H1 (cell line): ENCODE measurements at regions not wholly inside any gene's neighbourhood (a gene's known extent, or its start where the extent isn't known, plus 50 kb on each side); places are given as distances from the start of the nearest gene placed in this dataset.
"Not testable (repeated sequence)": the region's sequence is repeated elsewhere in the genome, so short reads cannot be mapped to it uniquely, and the experiment has no call there.

ENCODE experiments used
- CTCF ChIA-PET: fragments of 300-600 bp; sonication (Branson Sonifier 250); formaldehyde crosslinking; loops from one replicate; lab custom pipeline; 2021; ENCODE audit not compliant: partially characterized antibody; lab: Charles Lee
- POLR2A ChIA-PET: fragments of 300-600 bp; sonication (Branson Sonifier 250); formaldehyde crosslinking; loops from one replicate; lab custom pipeline; 2021; ENCODE audit warnings: inconsistent platforms; ENCODE audit not compliant: partially characterized antibody; lab: Charles Lee
- DNase-seq, 2 experiments: peaks; one replicate each; pipeline versions ENCODE4 v3.0.0 to v3.0.0-alpha.2; 2010 to 2022; ENCODE audit warnings: low spot score in 2 of 2, low read depth in 1 of 2, mixed read lengths in 1 of 2
- FAIRE-seq: peaks from 2 replicates; lab custom pipeline; 2011; peaks lifted over from hg19 to GRCh38; lab: Jason Lieb, UNC
- H2AFZ ChIP-seq: 2 replicates; pipeline ENCODE4 v1.8.1; 2012; ENCODE audit warnings: low read length, inconsistent platforms
- H2AK5ac ChIP-seq: 2 replicates; pipeline ENCODE4 v1.6.1; 2013; ENCODE audit warnings: low read depth, low read length
- H2BK120ac ChIP-seq: replicated peaks from 2 replicates; pipeline ENCODE3; 2013; ENCODE audit warnings: low read depth, low read length, inconsistent platforms
- H2BK12ac ChIP-seq: 2 replicates; pipeline ENCODE4 v1.6.1; 2013; ENCODE audit warnings: low read depth, low read length
- H2BK15ac ChIP-seq: 2 replicates; pipeline ENCODE4 v1.6.1; 2013; ENCODE audit warnings: low read length
- H2BK20ac ChIP-seq: 2 replicates; pipeline ENCODE4 v1.6.1; 2013; ENCODE audit warnings: low read length
- H2BK5ac ChIP-seq: 2 replicates; pipeline ENCODE4 v1.6.1; 2013; ENCODE audit warnings: low read depth, low read length
- H3K14ac ChIP-seq: 2 replicates; pipeline ENCODE4 v1.6.1; 2013; ENCODE audit warnings: inconsistent platforms; ENCODE audit not compliant: insufficient read length
- H3K18ac ChIP-seq: 2 replicates; pipeline ENCODE4 v1.6.1; 2013; ENCODE audit warnings: low read length; ENCODE audit errors: extremely low read depth
- H3K23ac ChIP-seq: 2 replicates; pipeline ENCODE4 v1.6.1; 2013; ENCODE audit warnings: inconsistent platforms; ENCODE audit not compliant: insufficient read length
- H3K23me2 ChIP-seq: 2 replicates; pipeline ENCODE4 v1.6.1; 2013; ENCODE audit warnings: low read depth, low read length
- H3K27ac ChIP-seq: 2 replicates; pipeline ENCODE4 v1.6.1; 2011; ENCODE audit warnings: low read depth, low read length, inconsistent platforms
- H3K27me3 ChIP-seq, 4 experiments: replicated peaks in 1 of 4; 1 replicate in 1 of 4; 2 replicates in 3 of 4; pipeline versions ENCODE4 v1.6.1 to v1.8.1; 2011 to 2013; ENCODE audit warnings: low read length in 3 of 4, mild to moderate bottlenecking in 3 of 4, inconsistent platforms in 2 of 4, mixed read lengths in 2 of 4, moderate library complexity in 1 of 4; ENCODE audit not compliant: control insufficient read depth in 3 of 4, insufficient read depth in 3 of 4; ENCODE audit errors: extremely low read depth in 1 of 4
- H3K36me3 ChIP-seq, 4 experiments: 2 replicates each; pipeline versions ENCODE4 v1.6.1 to v1.8.1; 2011 to 2013; ENCODE audit warnings: mild to moderate bottlenecking in 4 of 4, low read length in 3 of 4, moderate library complexity in 2 of 4, control low read depth in 1 of 4, inconsistent platforms in 1 of 4; ENCODE audit not compliant: insufficient read depth in 4 of 4, control insufficient read depth in 2 of 4
- H3K4ac ChIP-seq: replicated peaks from 2 replicates; pipeline ENCODE3; 2013; ENCODE audit warnings: low read length, low read depth, mixed read lengths, inconsistent platforms; ENCODE audit not compliant: insufficient read length
- H3K4me1 ChIP-seq, 4 experiments: replicated peaks in 1 of 4; 1 replicate in 1 of 4; 2 replicates in 3 of 4; pipeline versions ENCODE4 v1.6.1 to v1.8.1; 2011 to 2013; ENCODE audit warnings: low read length in 3 of 4, inconsistent platforms in 2 of 4, mixed read lengths in 1 of 4; ENCODE audit not compliant: insufficient read depth in 4 of 4, control insufficient read depth in 3 of 4
- H3K4me2 ChIP-seq, 2 experiments: 2 replicates each; pipeline versions ENCODE4 v1.6.1 to v1.8.1; 2011 to 2013; ENCODE audit warnings: low read depth in 2 of 2, low read length in 2 of 2, control low read depth in 1 of 2, inconsistent platforms in 1 of 2, mild to moderate bottlenecking in 1 of 2; ENCODE audit not compliant: insufficient read depth in 1 of 2
- H3K4me3 ChIP-seq, 4 experiments: fragments of 200-600, 300-600 bp in 1 of 4; sonication (generic), shearing (Covaris generic), sonication (Bioruptor Twin) in 1 of 4; 2 replicates each; pipeline versions ENCODE4 v1.5.1 to v1.8.1; 2011 to 2016; ENCODE audit warnings: low read length in 4 of 4, low read depth in 3 of 4, control low read depth in 2 of 4, inconsistent platforms in 2 of 4, mild to moderate bottlenecking in 2 of 4, mixed read lengths in 1 of 4, moderate library complexity in 1 of 4; ENCODE audit not compliant: insufficient read depth in 2 of 4; ENCODE audit errors: extremely low read depth in 1 of 4
- H3K56ac ChIP-seq: replicated peaks from 2 replicates; pipeline ENCODE3; 2013; ENCODE audit warnings: low read depth, mild to moderate bottlenecking, mixed read lengths, low read length, inconsistent platforms; ENCODE audit not compliant: insufficient read length
- H3K79me1 ChIP-seq: 2 replicates; pipeline ENCODE4 v1.6.1; 2013; ENCODE audit warnings: low read depth, low read length, control low read depth
- H3K79me2 ChIP-seq, 2 experiments: 2 replicates each; pipeline versions ENCODE4 v1.6.1 to v1.8.1; 2012 to 2013; ENCODE audit warnings: low read length in 2 of 2, mild to moderate bottlenecking in 2 of 2, inconsistent platforms in 1 of 2; ENCODE audit not compliant: insufficient read depth in 2 of 2, control insufficient read depth in 1 of 2
- H3K9ac ChIP-seq, 4 experiments: replicated peaks in 1 of 4; 1 replicate in 1 of 4; 2 replicates in 3 of 4; pipeline versions ENCODE4 v1.6.1 to v1.8.1; 2011 to 2013; ENCODE audit warnings: low read depth in 3 of 4, low read length in 3 of 4, control low read depth in 2 of 4, mild to moderate bottlenecking in 2 of 4, moderate library complexity in 2 of 4, inconsistent platforms in 1 of 4; ENCODE audit errors: extremely low read depth in 1 of 4
- H3K9me3 ChIP-seq, 2 experiments: 2 replicates each; pipeline versions ENCODE4 v1.6.1 to v1.8.1; 2012 to 2013; ENCODE audit warnings: mild to moderate bottlenecking in 2 of 2, moderate library complexity in 2 of 2, control low read depth in 1 of 2, inconsistent platforms in 1 of 2, low read depth in 1 of 2, low read length in 1 of 2, mixed read lengths in 1 of 2; ENCODE audit not compliant: insufficient read depth in 2 of 2
- H4K20me1 ChIP-seq, 2 experiments: replicated peaks in 1 of 2; 2 replicates each; pipeline versions ENCODE3 to v1.8.1; 2011 to 2013; ENCODE audit warnings: inconsistent platforms in 2 of 2, low read length in 2 of 2, mild to moderate bottlenecking in 1 of 2; ENCODE audit not compliant: insufficient read depth in 2 of 2, control insufficient read depth in 1 of 2
- H4K5ac ChIP-seq: 2 replicates; pipeline ENCODE4 v1.6.1; 2013; ENCODE audit warnings: low read length, low read depth, mixed read lengths, inconsistent platforms; ENCODE audit not compliant: insufficient read length
- H4K8ac ChIP-seq: 2 replicates; pipeline ENCODE4 v1.8.0; 2013; ENCODE audit warnings: mild to moderate bottlenecking, moderate library complexity, low read length, inconsistent platforms; ENCODE audit not compliant: insufficient read depth; ENCODE audit errors: extremely low read depth
- H4K91ac ChIP-seq: replicated peaks from 2 replicates; pipeline ENCODE3; 2013; ENCODE audit warnings: low read length, mixed read lengths, inconsistent platforms; ENCODE audit not compliant: insufficient read length
- WGBS, 2 experiments: shearing (Covaris generic) in 1 of 2; methylation state at CpG; one replicate each; pipeline versions ENCODE4 v1.1.6 to v1.1.7; 2013 to 2015; ENCODE audit warnings: low lambda C conversion rate in 2 of 2, mixed read lengths in 2 of 2, inconsistent platforms in 1 of 2, low coverage in 1 of 2, missing lambda C conversion rate in 1 of 2; ENCODE audit not compliant: insufficient replicate concordance in 2 of 2, insufficient coverage in 1 of 2, insufficient read length in 1 of 2; ENCODE audit errors: extremely low coverage in 1 of 2, missing lambda C conversion rate in 1 of 2; 5-methylcytosine and 5-hydroxymethylcytosine counted together

DNA sequence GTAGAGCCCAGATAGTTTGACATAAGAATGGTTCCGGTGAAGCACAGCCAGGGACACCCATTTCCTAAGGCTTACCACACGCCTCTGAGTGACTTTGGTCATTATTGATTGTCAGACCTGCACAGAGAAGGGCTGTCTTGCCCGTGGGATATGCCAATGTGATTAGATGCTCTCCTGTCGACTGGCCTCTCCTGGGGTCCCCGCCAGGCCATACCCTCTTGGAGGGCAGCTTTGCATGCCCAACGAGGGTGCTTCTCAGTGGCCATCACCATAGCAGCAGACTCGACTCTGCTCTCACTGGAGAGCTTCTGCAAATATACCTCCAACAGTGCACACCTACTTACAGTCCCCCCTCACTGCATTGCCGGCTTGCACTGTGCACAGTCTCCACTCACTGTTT is 648.3 kb upstream of the TPTE start:
- H3K23ac ChIP-seq, H3K56ac ChIP-seq, H2BK15ac ChIP-seq, H4K91ac ChIP-seq, H3K18ac ChIP-seq, H3K79me2 ChIP-seq, H3K36me3 ChIP-seq, H3K79me1 ChIP-seq, H2BK20ac ChIP-seq, CTCF ChIA-PET, DNase-seq, H3K23me2 ChIP-seq, H3K27me3 ChIP-seq, H3K27ac ChIP-seq, H4K5ac ChIP-seq, H2BK120ac ChIP-seq, H4K8ac ChIP-seq, H2BK12ac ChIP-seq, H2AFZ ChIP-seq, H4K20me1 ChIP-seq, H3K9ac ChIP-seq, FAIRE-seq, H3K14ac ChIP-seq, H3K4ac ChIP-seq, H3K4me2 ChIP-seq, H3K4me3 ChIP-seq, H2BK5ac ChIP-seq, H2AK5ac ChIP-seq, H3K4me1 ChIP-seq, POLR2A ChIA-PET: not testable (repeated sequence)
- peaks cover 14 to 29% of the 10 kb centered on the region in 2 experiments; a peak in 3 of 4 replicates for H3K9me3 ChIP-seq
- 79% methylated on average over 8 of the region's 8 CpGs; no CpG with 5 or more reads in 1 of the 2 experiments for WGBS, 2 experiments

DNA sequence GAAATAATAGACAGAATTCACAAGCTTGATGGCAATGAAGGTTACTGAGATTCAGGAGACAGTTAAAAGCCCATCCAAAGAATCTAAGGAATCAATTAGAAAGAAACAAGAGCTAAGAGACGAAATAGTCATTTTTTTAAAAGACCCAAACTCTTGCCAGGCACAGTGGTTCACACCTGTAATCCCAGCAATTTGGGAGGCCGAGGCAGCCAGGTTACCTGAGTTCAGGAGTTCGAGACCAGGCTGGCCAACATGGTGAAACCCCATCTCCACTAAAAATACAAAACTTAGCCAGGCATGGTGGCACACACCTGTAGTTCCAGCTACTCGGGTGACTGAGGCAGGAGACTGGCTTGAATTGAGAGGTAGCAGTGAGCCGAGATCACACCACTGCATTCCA is 647.2 kb upstream of the TPTE start:
- H3K23ac ChIP-seq, DNase-seq, H3K9ac ChIP-seq, H3K18ac ChIP-seq, H4K8ac ChIP-seq, H3K4me3 ChIP-seq, H2AFZ ChIP-seq, H3K23me2 ChIP-seq, H2BK120ac ChIP-seq, H3K79me2 ChIP-seq, H3K56ac ChIP-seq, CTCF ChIA-PET, H4K20me1 ChIP-seq, H3K4me2 ChIP-seq, H4K5ac ChIP-seq, H2AK5ac ChIP-seq, H3K27ac ChIP-seq, FAIRE-seq, H3K4me1 ChIP-seq, H3K4ac ChIP-seq, H2BK5ac ChIP-seq, H3K36me3 ChIP-seq, H3K14ac ChIP-seq, H2BK20ac ChIP-seq, H3K27me3 ChIP-seq, H2BK12ac ChIP-seq, H2BK15ac ChIP-seq, H3K79me1 ChIP-seq, POLR2A ChIA-PET, H4K91ac ChIP-seq: not testable (repeated sequence)
- H3K9me3 ChIP-seq = peaks cover 14 to 34% of the 10 kb centered on the region in 2 experiments; a peak in 3 of 4 replicates
- 64% methylated on average over 4 of the region's 5 CpGs; no CpG with 5 or more reads in 1 of the 2 experiments for WGBS, 2 experiments
